Activated naive CD4-positive, alpha-beta T cell treated with anti-CD3 and anti-CD28 coated beads for 36 hours (primary cell): ENCODE measurements at regions not wholly inside any gene's neighbourhood (a gene's known extent, or its start where the extent isn't known, plus 50 kb on each side); places are given as distances from the start of the nearest gene placed in this dataset.

ENCODE experiments used
- CTCF ChIA-PET: fragments of 350-600 bp; sonication (Branson Sonifier 250); formaldehyde crosslinking; loops from one replicate; lab custom pipeline; 2021; ENCODE audit warnings: antibody characterized with exemption; lab: Charles Lee
- DNase-seq: peaks from one replicate; pipeline ENCODE4 v3.0.0-alpha.2; 2020
- H3K27ac Mint-ChIP-seq: one replicate; pipeline ENCODE4 v1.8.0; 2021; ENCODE audit warnings: mild to moderate bottlenecking, mixed read lengths
- H3K27me3 Mint-ChIP-seq: one replicate; pipeline ENCODE4 v1.8.0; 2021; ENCODE audit warnings: low read depth, mixed read lengths
- H3K36me3 Mint-ChIP-seq: one replicate; pipeline ENCODE4 v1.8.0; 2021; ENCODE audit warnings: low read depth, mixed read lengths
- H3K4me1 Mint-ChIP-seq: one replicate; pipeline ENCODE4 v1.8.0; 2021; ENCODE audit warnings: low read depth, mixed read lengths
- H3K4me3 Mint-ChIP-seq: one replicate; pipeline ENCODE4 v1.8.0; 2021; ENCODE audit warnings: mild to moderate bottlenecking, moderate library complexity, mixed read lengths
- H3K9me3 Mint-ChIP-seq: one replicate; pipeline ENCODE4 v1.8.0; 2021; ENCODE audit warnings: mixed read lengths
- intact Hi-C: fragments of 100-400 bp; cut with micrococcal nuclease; formaldehyde crosslinking; loops from one replicate; pipeline ENCODE4 v1.15.1; 2023

- CTCF ChIA-PET, result no interaction called here
- H3K27me3 Mint-ChIP-seq, result peaks cover 4% of the 10 kb centered on the region
- H3K4me1 Mint-ChIP-seq, result no peaks in the 10 kb centered on the region
- H3K4me3 Mint-ChIP-seq, result no peak overlapping the region
- H3K36me3 Mint-ChIP-seq, result no peaks in the 10 kb centered on the region
- no peaks in the 10 kb centered on the region for H3K9me3 Mint-ChIP-seq
- no peak overlapping the region for H3K27ac Mint-ChIP-seq
- intact Hi-C loops, result no loop called here
- DNase-seq, result no peak
These were observed 71.4 kb upstream of the HHIP start for GRCh38 chr4:144574509-144574908.

- H3K4me3 Mint-ChIP-seq, result no peak overlapping the region
- CTCF ChIA-PET, result no interaction called here
- intact Hi-C loops, result no loop called here
- H3K27me3 Mint-ChIP-seq, result peaks cover 2% of the 10 kb centered on the region
- H3K9me3 Mint-ChIP-seq, result no peaks in the 10 kb centered on the region
- no peak overlapping the region for H3K27ac Mint-ChIP-seq
- H3K36me3 Mint-ChIP-seq, result no peaks in the 10 kb centered on the region
- no peaks in the 10 kb centered on the region for H3K4me1 Mint-ChIP-seq
- no peak for DNase-seq
These were observed 70.8 kb upstream of the HHIP start for GRCh38 chr4:144575181-144575580.

- no peaks in the 10 kb centered on the region for H3K4me1 Mint-ChIP-seq
- intact Hi-C loops, result no loop called here
- CTCF ChIA-PET, result no interaction called here
- DNase-seq, result no peak
- H3K4me3 Mint-ChIP-seq, result no peak overlapping the region
- H3K27ac Mint-ChIP-seq, result no peak overlapping the region
- no peaks in the 10 kb centered on the region for H3K36me3 Mint-ChIP-seq
- peaks cover 4% of the 10 kb centered on the region for H3K27me3 Mint-ChIP-seq
- no peaks in the 10 kb centered on the region for H3K9me3 Mint-ChIP-seq
These were observed 67.3 kb upstream of the HHIP start for GRCh38 chr4:144578681-144579080.

- peaks cover 4% of the 10 kb centered on the region for H3K27me3 Mint-ChIP-seq
- no peak for DNase-seq
- no peak overlapping the region for H3K4me3 Mint-ChIP-seq
- H3K4me1 Mint-ChIP-seq, result no peaks in the 10 kb centered on the region
- H3K27ac Mint-ChIP-seq, result no peak overlapping the region
- no peaks in the 10 kb centered on the region for H3K36me3 Mint-ChIP-seq
- H3K9me3 Mint-ChIP-seq, result no peaks in the 10 kb centered on the region
- CTCF ChIA-PET, result interaction anchor here (0.6 kb wide), 2 partner anchors 9 to 451 kb away, joined by 3 to 4 read pairs; no protein-coding TSS in a partner anchor
- intact Hi-C loops, result no loop called here
These were observed 66.4 kb upstream of the HHIP start for GRCh38 chr4:144579411-144580030.

- H3K27me3 Mint-ChIP-seq, result peaks cover 4% of the 10 kb centered on the region
These were observed 65.5 kb upstream of the HHIP start for GRCh38 chr4:144580430-144580829.

GRCh38 chr4:144582105-144582850, 63.7 kb upstream of the HHIP start:
- no peak for DNase-seq
- Mint-ChIP-seq H3K9me3 (peaks cover under 1% of the 10 kb centered on the region), H3K27ac (no peak overlapping the region), H3K36me3 (no peaks in the 10 kb centered on the region), H3K4me1 (no peaks in the 10 kb centered on the region), H3K4me3 (no peak overlapping the region), H3K27me3 (peaks cover 4% of the 10 kb centered on the region)
- CTCF ChIA-PET, result no interaction called here
- intact Hi-C loops, result no loop called here

More at GRCh38 chr4:144580430-144580829, 65.5 kb upstream of the HHIP start:
- CTCF ChIA-PET, result no interaction called here
- H3K9me3 Mint-ChIP-seq, result no peaks in the 10 kb centered on the region
- H3K4me3 Mint-ChIP-seq, result no peak overlapping the region
- no peaks in the 10 kb centered on the region for H3K36me3 Mint-ChIP-seq
- no peak for DNase-seq
- intact Hi-C loops, result no loop called here
- H3K4me1 Mint-ChIP-seq, result no peaks in the 10 kb centered on the region
- H3K27ac Mint-ChIP-seq, result no peak overlapping the region

GRCh38 chr4:144582975-144583374, 63.0 kb upstream of the HHIP start:
- H3K27ac Mint-ChIP-seq, result no peak overlapping the region
- no peaks in the 10 kb centered on the region for H3K4me1 Mint-ChIP-seq
- no peak for DNase-seq
- H3K9me3 Mint-ChIP-seq, result peaks cover 6% of the 10 kb centered on the region
- H3K27me3 Mint-ChIP-seq, result peaks cover 2% of the 10 kb centered on the region
- intact Hi-C loops, result no loop called here
- CTCF ChIA-PET, result no interaction called here
- no peaks in the 10 kb centered on the region for H3K36me3 Mint-ChIP-seq
- H3K4me3 Mint-ChIP-seq, result no peak overlapping the region

- Mint-ChIP-seq H3K4me3 (no peak overlapping the region), H3K27ac (no peak overlapping the region), H3K27me3 (peaks cover 2% of the 10 kb centered on the region), H3K36me3 (no peaks in the 10 kb centered on the region), H3K4me1 (no peaks in the 10 kb centered on the region), H3K9me3 (peaks cover 6% of the 10 kb centered on the region)
- no peak for DNase-seq
- intact Hi-C loops, result no loop called here
- CTCF ChIA-PET, result no interaction called here
These were observed 62.3 kb upstream of the HHIP start for GRCh38 chr4:144583658-144584057.

GRCh38 chr4:144584428-144584827, 61.5 kb upstream of the HHIP start:
- no peak overlapping the region for H3K27ac Mint-ChIP-seq
- no peaks in the 10 kb centered on the region for H3K4me1 Mint-ChIP-seq
- intact Hi-C loops, result no loop called here
- H3K4me3 Mint-ChIP-seq, result no peak overlapping the region
- DNase-seq, result no peak
- no peaks in the 10 kb centered on the region for H3K36me3 Mint-ChIP-seq
- peaks cover 2% of the 10 kb centered on the region for H3K27me3 Mint-ChIP-seq
- CTCF ChIA-PET, result no interaction called here
- H3K9me3 Mint-ChIP-seq, result peaks cover 6% of the 10 kb centered on the region

- Mint-ChIP-seq H3K4me3 (no peak overlapping the region), H3K36me3 (no peaks in the 10 kb centered on the region), H3K4me1 (no peaks in the 10 kb centered on the region), H3K9me3 (peaks cover 6% of the 10 kb centered on the region), H3K27me3 (peaks cover 3% of the 10 kb centered on the region), H3K27ac (no peak overlapping the region)
- intact Hi-C loops, result no loop called here
- CTCF ChIA-PET, result interaction anchor here (1.2 kb wide), 1 partner anchor 156 kb away, joined by 4 read pairs; no protein-coding TSS in a partner anchor
- no peak for DNase-seq
These were observed 56.4 kb upstream of the HHIP start for GRCh38 chr4:144589512-144589911.

GRCh38 chr4:144590020-144590419, 55.9 kb upstream of the HHIP start:
- CTCF ChIA-PET, result no interaction called here
- DNase-seq, result no peak
- no peaks in the 10 kb centered on the region for H3K4me1 Mint-ChIP-seq
- H3K36me3 Mint-ChIP-seq, result no peaks in the 10 kb centered on the region
- peaks cover 6% of the 10 kb centered on the region for H3K9me3 Mint-ChIP-seq
- H3K4me3 Mint-ChIP-seq, result no peak overlapping the region
- no peak overlapping the region for H3K27ac Mint-ChIP-seq
- H3K27me3 Mint-ChIP-seq, result peaks cover 4% of the 10 kb centered on the region
- intact Hi-C loops, result no loop called here

GRCh38 chr4:144591401-144591800, 54.6 kb upstream of the HHIP start:
- CTCF ChIA-PET, result no interaction called here
- Mint-ChIP-seq H3K27ac (no peak overlapping the region), H3K36me3 (no peaks in the 10 kb centered on the region), H3K27me3 (peaks cover 4% of the 10 kb centered on the region), H3K4me1 (no peaks in the 10 kb centered on the region), H3K9me3 (peaks cover 6% of the 10 kb centered on the region), H3K4me3 (no peak overlapping the region)
- intact Hi-C loops, result no loop called here
- no peak for DNase-seq

- Mint-ChIP-seq H3K4me3 (no peak overlapping the region), H3K27ac (no peak overlapping the region), H3K36me3 (no peaks in the 10 kb centered on the region), H3K27me3 (peaks cover 4% of the 10 kb centered on the region), H3K9me3 (peaks cover 6% of the 10 kb centered on the region), H3K4me1 (no peaks in the 10 kb centered on the region)
- intact Hi-C loops, result no loop called here
- DNase-seq, result no peak
- CTCF ChIA-PET, result no interaction called here
These were observed 53.7 kb upstream of the HHIP start for GRCh38 chr4:144592264-144592663.
